Naive thymus-derived CD8-positive, alpha-beta T cell (primary cell): ENCODE measurements at regions not wholly inside any gene's neighbourhood (a gene's known extent, or its start where the extent isn't known, plus 50 kb on each side); places are given as distances from the start of the nearest gene placed in this dataset.
"Not testable (repeated sequence)": the region's sequence is repeated elsewhere in the genome, so short reads cannot be mapped to it uniquely, and the experiment has no call there.

Source experiments
- ATAC-seq, 2 donors: fragments of 150-1000 bp; cut with Tn5 transposase in 1 of 2; sonication (Bioruptor Pico), chemical (Tn5 transposase) in 1 of 2; 1 replicate in 1 of 2; 2 replicates in 1 of 2; pipeline ENCODE4 v1.10.0; 2021; ENCODE audit warnings: mild to moderate bottlenecking in 2 of 2, moderate library complexity in 2 of 2
- POLR2A ChIA-PET: fragments of 350-600 bp; sonication (Branson Sonifier 250); formaldehyde crosslinking; loops from one replicate; lab custom pipeline; 2021; ENCODE audit warnings: antibody characterized with exemption; lab: Charles Lee
- DNase-seq, 10 donors: peaks; one replicate each; pipeline versions ENCODE4 v3.0.0 to v3.0.0-alpha.2; 2020 to 2022
- H3K27ac Mint-ChIP-seq, 10 donors: one replicate each; pipeline ENCODE4 v1.8.0; 2020 to 2022; ENCODE audit warnings: mild to moderate bottlenecking in 10 of 10, mixed read lengths in 10 of 10, moderate library complexity in 4 of 10, inconsistent platforms in 1 of 10
- H3K27me3 Mint-ChIP-seq, 5 donors: one replicate each; pipeline ENCODE4 v1.8.0; 2021 to 2022; ENCODE audit warnings: mixed read lengths in 5 of 5
- H3K36me3 Mint-ChIP-seq, 3 donors: one replicate each; pipeline ENCODE4 v1.8.0; 2020 to 2022; ENCODE audit warnings: mixed read lengths in 3 of 3, mild to moderate bottlenecking in 2 of 3, inconsistent platforms in 1 of 3
- H3K4me1 Mint-ChIP-seq, 4 donors: one replicate each; pipeline ENCODE4 v1.8.0; 2021 to 2022; ENCODE audit warnings: mixed read lengths in 4 of 4
- H3K4me3 Mint-ChIP-seq, 10 donors: one replicate each; pipeline ENCODE4 v1.8.0; 2020 to 2022; ENCODE audit warnings: mild to moderate bottlenecking in 10 of 10, mixed read lengths in 10 of 10, moderate library complexity in 6 of 10, inconsistent platforms in 1 of 10
- H3K9me3 Mint-ChIP-seq, 9 donors: one replicate each; pipeline ENCODE4 v1.8.0; 2020 to 2022; ENCODE audit warnings: mixed read lengths in 9 of 9, mild to moderate bottlenecking in 3 of 9, inconsistent platforms in 1 of 9, moderate library complexity in 1 of 9

GRCh38 chr4:138588501-138588900, 346.4 kb upstream of the SLC7A11 start:
- Mint-ChIP-seq H3K36me3 (no peaks in the 10 kb centered on the region), H3K27me3 (peaks cover 0 to 24% (median 4%) of the 10 kb centered on the region in 5 donors), H3K9me3 (peaks cover 0 to 38% (median 3%) of the 10 kb centered on the region in 9 donors), H3K4me3 (no peak overlapping the region), H3K4me1 (no peaks in the 10 kb centered on the region), H3K27ac (no peak overlapping the region)
- DNase-seq (no peak), ATAC-seq (no peak)
- POLR2A ChIA-PET, result no interaction called here

- POLR2A ChIA-PET, result no interaction called here
- Mint-ChIP-seq H3K9me3 (peaks cover 0 to 49% (median 25%) of the 10 kb centered on the region in 9 donors), H3K27ac (no peak overlapping the region), H3K36me3 (peaks cover 0 to 20% (median 0%) of the 10 kb centered on the region in 3 donors), H3K4me1 (no peaks in the 10 kb centered on the region), H3K4me3 (no peak overlapping the region), H3K27me3 (peaks cover 0 to 1% (median 0%) of the 10 kb centered on the region in 5 donors)
- ATAC-seq, result no peak
- no peak for DNase-seq
Observed at GRCh38 chr4:138579146-138579545, 337.0 kb upstream of the SLC7A11 start.

- H3K27ac Mint-ChIP-seq, H3K27me3 Mint-ChIP-seq, DNase-seq, ATAC-seq, POLR2A ChIA-PET, H3K4me1 Mint-ChIP-seq, H3K4me3 Mint-ChIP-seq: not testable (repeated sequence)
- Mint-ChIP-seq H3K36me3 (peaks cover 0 to 20% (median 0%) of the 10 kb centered on the region in 3 donors), H3K9me3 (peaks cover 0 to 49% (median 25%) of the 10 kb centered on the region in 9 donors)
Observed at GRCh38 chr4:138577826-138578225, 335.7 kb upstream of the SLC7A11 start.

- H3K4me1 Mint-ChIP-seq, result no peaks in the 10 kb centered on the region
- POLR2A ChIA-PET, result no interaction called here
- DNase-seq, result no peak
- H3K4me3 Mint-ChIP-seq, result no peak overlapping the region
- peaks cover 0 to 49% (median 29%) of the 10 kb centered on the region in 9 donors for H3K9me3 Mint-ChIP-seq
- no peak overlapping the region for H3K27ac Mint-ChIP-seq
- ATAC-seq, result no peak
- H3K36me3 Mint-ChIP-seq, result peaks cover 0 to 20% (median 0%) of the 10 kb centered on the region in 3 donors
- no peaks in the 10 kb centered on the region for H3K27me3 Mint-ChIP-seq
Observed at GRCh38 chr4:138577145-138577544, 335.0 kb upstream of the SLC7A11 start.

GRCh38 chr4:138576684-138577083, 334.5 kb upstream of the SLC7A11 start:
- Mint-ChIP-seq H3K36me3 (peaks cover 0 to 20% (median 0%) of the 10 kb centered on the region in 3 donors), H3K4me1 (no peaks in the 10 kb centered on the region), H3K27me3 (no peaks in the 10 kb centered on the region), H3K4me3 (no peak overlapping the region), H3K27ac (no peak overlapping the region), H3K9me3 (peaks cover 0 to 49% (median 29%) of the 10 kb centered on the region in 9 donors)
- ATAC-seq (no peak), DNase-seq (no peak)
- POLR2A ChIA-PET, result no interaction called here

- Mint-ChIP-seq H3K4me3 (no peak overlapping the region), H3K27ac (no peak overlapping the region), H3K27me3 (no peaks in the 10 kb centered on the region), H3K36me3 (peaks cover 0 to 14% (median 0%) of the 10 kb centered on the region in 3 donors), H3K9me3 (peaks cover 0 to 30% (median 21%) of the 10 kb centered on the region in 9 donors), H3K4me1 (no peaks in the 10 kb centered on the region)
- DNase-seq, result no peak
- POLR2A ChIA-PET, result no interaction called here
- ATAC-seq, result no peak
Observed at GRCh38 chr4:138573246-138573645, 331.1 kb upstream of the SLC7A11 start.

- H3K4me1 Mint-ChIP-seq, result no peaks in the 10 kb centered on the region
- H3K36me3 Mint-ChIP-seq, result peaks cover 0 to 5% (median 0%) of the 10 kb centered on the region in 3 donors
- DNase-seq, result no peak
- no peak for ATAC-seq
- no peaks in the 10 kb centered on the region for H3K27me3 Mint-ChIP-seq
- peaks cover 0 to 17% (median 10%) of the 10 kb centered on the region in 9 donors for H3K9me3 Mint-ChIP-seq
- no peak overlapping the region for H3K27ac Mint-ChIP-seq
- H3K4me3 Mint-ChIP-seq, result no peak overlapping the region
- POLR2A ChIA-PET, result no interaction called here
Observed at GRCh38 chr4:138572007-138572406, 329.9 kb upstream of the SLC7A11 start.

- peaks cover 0 to 9% (median 2%) of the 10 kb centered on the region in 9 donors for H3K9me3 Mint-ChIP-seq
- H3K4me3 Mint-ChIP-seq, result no peak overlapping the region
- H3K4me1 Mint-ChIP-seq, result no peaks in the 10 kb centered on the region
- ATAC-seq (no peak), DNase-seq (no peak)
- no peak overlapping the region for H3K27ac Mint-ChIP-seq
- no peaks in the 10 kb centered on the region for H3K36me3 Mint-ChIP-seq
- POLR2A ChIA-PET, result no interaction called here
- peaks cover 0 to 4% (median 0%) of the 10 kb centered on the region in 5 donors for H3K27me3 Mint-ChIP-seq
Observed at GRCh38 chr4:138567696-138568095, 325.5 kb upstream of the SLC7A11 start.

GRCh38 chr4:138565576-138565975, 323.4 kb upstream of the SLC7A11 start:
- Mint-ChIP-seq H3K9me3 (peaks cover 0 to 9% (median 2%) of the 10 kb centered on the region in 9 donors), H3K4me1 (no peaks in the 10 kb centered on the region), H3K27ac (no peak overlapping the region), H3K36me3 (no peaks in the 10 kb centered on the region), H3K4me3 (no peak overlapping the region), H3K27me3 (peaks cover 0 to 4% (median 0%) of the 10 kb centered on the region in 5 donors)
- ATAC-seq (no peak), DNase-seq (no peak)
- POLR2A ChIA-PET, result no interaction called here

- Mint-ChIP-seq H3K9me3 (peaks cover 0 to 5% (median 0%) of the 10 kb centered on the region in 9 donors), H3K36me3 (no peaks in the 10 kb centered on the region), H3K4me3 (no peak overlapping the region), H3K27ac (no peak overlapping the region), H3K4me1 (no peaks in the 10 kb centered on the region), H3K27me3 (peaks cover 0 to 4% (median 0%) of the 10 kb centered on the region in 5 donors)
- no peak for DNase-seq
- POLR2A ChIA-PET, result no interaction called here
- no peak for ATAC-seq
Observed at GRCh38 chr4:138562544-138562991, 320.4 kb upstream of the SLC7A11 start.

- no peak for DNase-seq
- POLR2A ChIA-PET, result no interaction called here
- H3K4me1 Mint-ChIP-seq, result no peaks in the 10 kb centered on the region
- H3K27ac Mint-ChIP-seq, result no peak overlapping the region
- no peak for ATAC-seq
- no peak overlapping the region for H3K4me3 Mint-ChIP-seq
- H3K9me3 Mint-ChIP-seq, result peaks cover 0 to 5% (median 0%) of the 10 kb centered on the region in 9 donors
- H3K36me3 Mint-ChIP-seq, result no peaks in the 10 kb centered on the region
- H3K27me3 Mint-ChIP-seq, result peaks cover 0 to 5% (median 0%) of the 10 kb centered on the region in 5 donors
Observed at GRCh38 chr4:138561906-138562305, 319.8 kb upstream of the SLC7A11 start.

GRCh38 chr4:138561276-138561880, 319.2 kb upstream of the SLC7A11 start:
- H3K9me3 Mint-ChIP-seq, result peaks cover 0 to 5% (median 0%) of the 10 kb centered on the region in 9 donors
- peaks cover 0 to 7% (median 0%) of the 10 kb centered on the region in 5 donors for H3K27me3 Mint-ChIP-seq
- DNase-seq, result no peak
- H3K4me3 Mint-ChIP-seq, result no peak overlapping the region
- no peaks in the 10 kb centered on the region for H3K36me3 Mint-ChIP-seq
- no peaks in the 10 kb centered on the region for H3K4me1 Mint-ChIP-seq
- no peak for ATAC-seq
- no peak overlapping the region for H3K27ac Mint-ChIP-seq
- POLR2A ChIA-PET, result no interaction called here

GRCh38 chr4:138560448-138560847, 318.3 kb upstream of the SLC7A11 start:
- Mint-ChIP-seq H3K27me3 (peaks cover 0 to 7% (median 0%) of the 10 kb centered on the region in 5 donors), H3K4me3 (no peak overlapping the region), H3K4me1 (no peaks in the 10 kb centered on the region), H3K27ac (no peak overlapping the region), H3K36me3 (no peaks in the 10 kb centered on the region), H3K9me3 (peaks cover 0 to 5% (median 0%) of the 10 kb centered on the region in 9 donors)
- DNase-seq (no peak), ATAC-seq (no peak)
- POLR2A ChIA-PET, result no interaction called here
